ENCODE measurements at regions not wholly inside any gene's neighbourhood (a gene's known extent, or its start where the extent isn't known, plus 50 kb on each side); places are given as distances from the start of the nearest gene placed in this dataset.

GRCh38 chr5:125064621-125065438, 318.4 kb upstream of the ZNF608 start:
- TF ChIP-seq CREB1 (IDR thresholded peaks at IDR 0.05; ENCODE audit: low read depth) (no peak), TCF12 (IDR thresholded peaks at IDR 0.05; ENCODE audit: low read depth) (no peak), FOXM1 (IDR thresholded peaks at IDR 0.05; ENCODE audit: borderline replicate concordance, low read depth) (no peak), TEAD4 (IDR thresholded peaks at IDR 0.05) (no peak), CEBPB (IDR thresholded peaks at IDR 0.05) (no peak), TAF1 (IDR thresholded peaks at IDR 0.05; ENCODE audit: low read depth) (no peak)
- TF ChIP-seq, protein P1, sequence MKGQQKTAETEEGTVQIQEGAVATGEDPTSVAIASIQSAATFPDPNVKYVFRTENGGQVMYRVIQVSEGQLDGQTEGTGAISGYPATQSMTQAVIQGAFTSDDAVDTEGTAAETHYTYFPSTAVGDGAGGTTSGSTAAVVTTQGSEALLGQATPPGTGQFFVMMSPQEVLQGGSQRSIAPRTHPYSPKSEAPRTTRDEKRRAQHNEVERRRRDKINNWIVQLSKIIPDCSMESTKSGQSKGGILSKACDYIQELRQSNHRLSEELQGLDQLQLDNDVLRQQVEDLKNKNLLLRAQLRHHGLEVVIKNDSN (IDR thresholded peaks at IDR 0.05): no peak

DNA sequence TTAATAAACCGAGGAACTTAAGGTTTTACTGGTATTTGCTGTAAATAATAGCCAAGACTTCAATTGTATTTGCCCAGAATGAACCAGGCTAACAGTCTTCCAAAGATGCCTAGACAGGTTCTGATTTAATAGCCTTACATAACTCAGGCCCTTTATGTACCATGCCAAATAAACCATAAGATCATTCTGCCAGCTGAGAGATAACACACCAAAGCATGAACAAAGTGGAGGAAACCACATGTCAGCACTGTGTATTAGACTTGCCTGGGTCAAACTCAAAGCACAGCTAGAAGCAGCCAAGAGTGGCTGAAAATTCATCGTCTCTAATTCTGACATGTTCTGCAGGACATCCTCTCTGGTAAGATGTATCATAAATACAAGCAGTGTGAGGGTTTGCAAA, 319.3 kb upstream of the ZNF608 start:
- TF ChIP-seq TEAD4 (IDR thresholded peaks at IDR 0.05): no peak
- TF ChIP-seq NFIC (IDR thresholded peaks at IDR 0.05): no peak
- no peak for TF ChIP-seq RAD21 (IDR thresholded peaks at IDR 0.05; ENCODE audit: low read depth)
- no peak for TF ChIP-seq TAF1 (IDR thresholded peaks at IDR 0.05; ENCODE audit: low read depth)
- TF ChIP-seq CREB1 (IDR thresholded peaks at IDR 0.05; ENCODE audit: low read depth): no peak
- TF ChIP-seq, protein P1 (IDR thresholded peaks at IDR 0.05): no peak
- no peak for TF ChIP-seq EP300 (IDR thresholded peaks at IDR 0.05; ENCODE audit: borderline replicate concordance)
- no peak for TF ChIP-seq FOXM1 (IDR thresholded peaks at IDR 0.05; ENCODE audit: borderline replicate concordance, low read depth)
- no peak for TF ChIP-seq CEBPB (IDR thresholded peaks at IDR 0.05)
- TF ChIP-seq, protein P2, sequence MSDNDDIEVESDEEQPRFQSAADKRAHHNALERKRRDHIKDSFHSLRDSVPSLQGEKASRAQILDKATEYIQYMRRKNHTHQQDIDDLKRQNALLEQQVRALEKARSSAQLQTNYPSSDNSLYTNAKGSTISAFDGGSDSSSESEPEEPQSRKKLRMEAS (IDR thresholded peaks at IDR 0.05): no peak
- TF ChIP-seq ZBTB7A (IDR thresholded peaks at IDR 0.05; ENCODE audit: low read depth): no peak
- no peak for TF ChIP-seq REST (IDR thresholded peaks at IDR 0.05; ENCODE audit: low read depth)
- no peak for TF ChIP-seq TCF12 (IDR thresholded peaks at IDR 0.05; ENCODE audit: low read depth)

DNA sequence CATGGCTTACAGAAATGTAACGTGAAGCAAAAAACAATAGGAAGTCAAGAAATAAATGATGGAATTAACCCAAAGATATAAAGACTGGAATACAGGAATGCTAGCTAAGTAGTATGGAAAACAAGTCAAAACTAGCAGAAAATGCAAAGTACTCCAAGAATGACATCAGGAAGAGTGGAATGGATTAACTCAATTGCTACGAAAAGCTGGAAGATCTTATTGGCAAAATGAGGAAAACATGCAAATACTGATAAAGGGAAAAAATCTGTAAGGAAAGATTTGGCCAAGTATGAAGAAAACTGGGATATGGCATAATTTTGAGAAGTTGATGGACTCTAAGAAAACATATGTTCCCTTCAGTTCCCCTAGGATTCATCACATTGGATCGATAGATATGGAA, 324.5 kb upstream of the ZNF608 start:
- TF ChIP-seq CEBPB (IDR thresholded peaks at IDR 0.05): no peak
- TF ChIP-seq, protein P2 (IDR thresholded peaks at IDR 0.05): no peak
- no peak for TF ChIP-seq YY1 (IDR thresholded peaks at IDR 0.05; ENCODE audit: low read depth)
- no peak for TF ChIP-seq REST (IDR thresholded peaks at IDR 0.05; ENCODE audit: low read depth)
- TF ChIP-seq, protein P1 (IDR thresholded peaks at IDR 0.05): no peak
- no peak for TF ChIP-seq TAF1 (IDR thresholded peaks at IDR 0.05; ENCODE audit: low read depth)
- TF ChIP-seq NFIC (IDR thresholded peaks at IDR 0.05): no peak
- no peak for TF ChIP-seq TEAD4 (IDR thresholded peaks at IDR 0.05)
- no peak for TF ChIP-seq ZBTB7A (IDR thresholded peaks at IDR 0.05; ENCODE audit: low read depth)
- no peak for TF ChIP-seq RAD21 (IDR thresholded peaks at IDR 0.05; ENCODE audit: low read depth)
- no peak for TF ChIP-seq EP300 (IDR thresholded peaks at IDR 0.05; ENCODE audit: borderline replicate concordance)
- TF ChIP-seq FOXM1 (IDR thresholded peaks at IDR 0.05; ENCODE audit: borderline replicate concordance, low read depth): no peak
- no peak for TF ChIP-seq EGR1 (IDR thresholded peaks at IDR 0.05)
- no peak for TF ChIP-seq CREB1 (IDR thresholded peaks at IDR 0.05; ENCODE audit: low read depth)
- TF ChIP-seq TCF12 (IDR thresholded peaks at IDR 0.05; ENCODE audit: low read depth): no peak

DNA sequence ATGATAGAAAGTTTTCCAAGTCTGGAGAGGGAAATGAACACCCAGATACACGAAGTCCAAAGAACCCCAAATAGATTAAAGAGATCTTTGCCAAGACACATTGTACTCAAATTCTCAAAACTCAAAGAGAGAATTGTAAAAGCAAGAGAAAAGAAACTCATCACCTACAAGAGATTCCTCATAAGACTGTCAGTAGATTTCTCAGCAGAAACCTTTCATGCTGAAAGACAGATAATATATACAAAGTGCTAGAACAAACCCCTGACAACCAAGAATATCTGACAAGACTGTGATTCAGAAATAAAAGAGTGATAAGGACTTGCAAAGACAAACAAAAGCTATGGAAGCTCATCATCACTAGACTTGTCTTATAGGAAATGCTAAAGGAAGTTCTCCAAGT, 326.7 kb upstream of the ZNF608 start:
- no peak for TF ChIP-seq NFIC (IDR thresholded peaks at IDR 0.05)
- no peak for TF ChIP-seq CEBPB (IDR thresholded peaks at IDR 0.05)

DNA sequence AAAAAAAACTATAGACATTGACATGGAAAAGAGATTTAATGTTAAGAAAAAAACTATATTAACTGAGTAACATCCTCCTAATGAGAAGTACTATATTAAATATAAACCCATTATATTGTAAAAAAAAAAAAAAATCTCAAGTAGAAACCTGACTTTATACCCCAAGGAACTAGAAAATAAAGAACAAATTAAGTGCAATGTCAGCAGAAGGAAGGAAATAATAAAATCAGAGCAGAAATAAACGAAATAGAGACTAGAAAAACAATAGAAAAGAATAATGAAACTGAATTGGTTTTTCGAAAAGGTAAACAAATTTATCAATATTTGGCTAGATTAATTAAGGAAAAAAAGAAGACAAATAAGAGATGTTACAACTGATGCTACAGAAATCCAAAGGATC, 329.1 kb upstream of the ZNF608 start:
- no peak for TF ChIP-seq EGR1 (IDR thresholded peaks at IDR 0.05)
- no peak for TF ChIP-seq TAF1 (IDR thresholded peaks at IDR 0.05; ENCODE audit: low read depth)
- no peak for TF ChIP-seq TCF12 (IDR thresholded peaks at IDR 0.05; ENCODE audit: low read depth)
- TF ChIP-seq CREB1 (IDR thresholded peaks at IDR 0.05; ENCODE audit: low read depth): no peak
- no peak for TF ChIP-seq NFIC (IDR thresholded peaks at IDR 0.05)
- no peak for TF ChIP-seq CEBPB (IDR thresholded peaks at IDR 0.05)
- no peak for TF ChIP-seq TEAD4 (IDR thresholded peaks at IDR 0.05)
- TF ChIP-seq, protein P1 (IDR thresholded peaks at IDR 0.05): no peak
- TF ChIP-seq, protein P2 (IDR thresholded peaks at IDR 0.05): no peak
- no peak for TF ChIP-seq RAD21 (IDR thresholded peaks at IDR 0.05; ENCODE audit: low read depth)
- no peak for TF ChIP-seq YY1 (IDR thresholded peaks at IDR 0.05; ENCODE audit: low read depth)
- no peak for TF ChIP-seq ZBTB7A (IDR thresholded peaks at IDR 0.05; ENCODE audit: low read depth)
